IPS-NIHi7 (cell line): ENCODE measurements at regions not wholly inside any gene's neighbourhood (a gene's known extent, or its start where the extent isn't known, plus 50 kb on each side); places are given as distances from the start of the nearest gene placed in this dataset.

Experiments
- DNase-seq: peaks from one replicate; pipeline ENCODE4 v3.0.0; 2012; ENCODE audit warnings: mixed read lengths; ENCODE audit errors: extremely low spot score

DNA sequence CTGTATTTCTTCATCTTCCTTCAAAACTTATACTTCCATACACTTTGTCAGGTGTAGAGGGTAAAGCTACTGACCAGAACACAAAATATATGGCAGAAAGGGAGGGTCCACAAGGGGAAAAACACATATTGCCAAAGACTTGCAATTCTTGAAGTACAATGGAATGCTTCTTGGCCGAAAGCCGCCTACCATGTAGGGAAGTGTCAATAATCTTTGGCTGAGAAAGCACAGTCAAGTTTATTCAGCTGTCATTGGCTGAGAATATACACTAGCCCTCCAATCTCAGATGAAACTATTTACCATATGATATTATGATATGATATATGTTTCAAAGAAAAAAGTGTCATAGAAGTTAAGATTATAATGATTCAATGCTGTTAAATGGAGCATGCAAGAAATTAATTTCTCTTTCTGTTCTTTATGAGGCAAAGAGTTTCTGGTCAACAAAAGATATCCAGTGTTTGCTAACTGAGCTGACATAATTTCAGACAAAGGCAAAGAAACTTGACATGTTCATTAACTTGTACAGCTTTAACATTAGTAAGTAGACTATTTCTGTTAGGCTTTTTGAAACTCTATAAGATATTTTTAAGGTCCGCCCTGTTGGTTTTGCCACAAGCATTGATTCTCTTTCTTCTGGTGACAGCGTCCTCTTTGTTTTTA lies 89.0 kb upstream of the LPP start:
- DNase-seq: no peak

GRCh38 chr3:188066141-188066540 lies 87.8 kb upstream of the LPP start:
- no peak for DNase-seq

DNA sequence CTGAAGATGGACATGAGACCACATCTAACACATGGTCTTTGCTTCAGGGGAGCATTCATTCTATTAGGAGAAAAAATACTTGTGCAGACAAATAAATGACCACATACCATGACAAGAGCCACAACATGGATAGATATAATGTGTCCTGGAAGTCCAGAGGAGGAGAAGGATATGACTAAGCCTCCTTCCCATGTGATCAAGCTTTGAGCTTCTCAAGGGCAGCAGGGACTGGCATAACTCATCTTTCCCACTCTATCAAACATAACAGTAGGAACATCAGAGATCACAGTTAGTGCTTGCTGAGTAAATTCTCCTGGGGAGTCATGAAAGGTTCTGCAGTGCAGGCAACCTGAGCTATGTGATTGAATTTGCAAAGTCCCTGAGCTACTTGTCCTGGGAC lies 86.0 kb upstream of the LPP start:
- no peak for DNase-seq

GRCh38 chr3:188068342-188068741 lies 85.6 kb upstream of the LPP start:
- DNase-seq: no peak

DNA sequence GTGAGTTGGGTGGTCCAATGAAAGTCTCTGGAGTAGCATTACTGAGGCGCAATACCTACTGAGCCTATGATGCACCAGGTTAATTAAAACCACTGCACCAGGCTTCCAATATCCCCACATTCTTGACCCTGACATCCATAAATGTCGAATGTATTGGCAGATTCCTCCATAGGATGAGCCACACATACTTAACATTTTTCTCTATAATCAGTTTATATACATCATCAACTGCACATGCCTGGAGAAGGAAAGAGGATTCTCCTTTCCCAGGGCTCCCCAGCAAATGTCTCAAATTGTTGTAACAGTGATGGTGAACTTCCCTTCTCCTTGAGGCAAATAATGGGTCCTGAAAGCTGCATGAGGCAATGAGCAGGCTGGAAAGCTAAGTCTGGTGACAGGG lies 82.3 kb upstream of the LPP start:
- DNase-seq: no peak

DNA sequence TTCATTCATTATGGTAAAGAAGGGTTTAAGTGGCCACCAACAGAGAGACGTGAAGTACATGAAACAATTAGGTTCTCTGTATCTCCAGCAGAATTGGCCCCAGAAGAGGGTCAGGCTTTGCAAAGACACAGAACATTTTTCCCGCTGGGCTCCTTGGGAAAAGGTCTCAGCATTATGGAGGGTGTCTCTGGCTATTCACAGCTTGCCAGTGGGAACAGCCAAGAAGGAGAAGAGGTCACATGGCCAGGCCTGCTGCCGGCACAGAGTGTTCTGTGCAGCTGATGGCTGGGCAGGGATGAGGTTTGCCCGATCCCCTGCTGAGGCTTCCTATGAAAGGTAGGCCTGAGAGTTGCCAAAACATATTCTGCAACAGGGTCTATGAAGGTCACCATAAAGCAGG lies 77.8 kb upstream of the LPP start:
- no peak for DNase-seq

DNA sequence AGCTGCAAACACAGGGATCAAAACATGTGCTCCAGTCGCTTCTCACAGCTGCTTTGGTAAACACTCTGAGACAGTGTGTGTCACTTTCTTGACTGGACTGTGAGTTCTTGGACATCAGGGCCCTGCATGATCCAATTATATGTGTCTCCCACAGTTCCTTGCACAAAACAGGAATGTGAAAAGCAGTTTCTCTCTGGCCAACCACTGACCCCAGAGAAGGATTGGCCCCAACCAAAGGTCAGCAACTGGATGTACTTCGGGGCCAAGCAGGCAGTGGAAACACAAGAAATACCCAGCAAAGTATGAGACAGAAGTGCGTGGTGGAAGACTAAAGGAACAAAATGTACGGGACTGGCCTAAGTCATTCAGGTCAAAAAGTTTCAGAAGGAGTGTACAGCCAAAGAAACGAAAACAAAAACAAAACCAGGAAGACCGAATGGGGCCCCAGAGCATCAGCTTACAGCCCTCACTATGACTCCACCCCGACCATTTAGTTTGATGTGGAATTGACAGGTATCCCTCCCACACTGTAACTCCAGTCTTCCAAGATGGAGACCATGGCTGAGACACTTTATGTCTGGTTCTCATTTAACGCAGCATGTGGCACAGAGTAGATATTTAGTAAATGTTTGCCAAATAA lies 76.7 kb upstream of the LPP start:
- DNase-seq: no peak

- no peak for DNase-seq
These were observed 73.9 kb upstream of the LPP start for GRCh38 chr3:188080091-188080490.

DNA sequence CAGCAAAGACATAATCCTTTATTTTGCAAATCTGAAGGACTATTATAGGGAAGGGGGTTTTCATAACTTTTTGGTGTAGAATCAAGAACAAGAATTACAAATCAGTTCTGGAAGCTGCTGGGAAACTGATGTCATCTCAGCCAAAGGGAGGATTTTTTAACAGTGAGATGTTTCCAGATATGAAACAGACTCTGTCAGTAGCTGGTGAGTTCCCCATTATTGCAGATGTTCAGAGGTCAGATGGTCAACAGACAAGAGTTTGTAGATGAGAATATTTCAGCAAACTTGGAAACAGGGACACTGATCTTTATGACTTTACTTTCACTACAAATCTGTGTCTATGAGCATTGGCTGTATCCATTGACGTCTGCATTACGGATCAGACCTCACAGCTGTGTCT lies 71.9 kb upstream of the LPP start:
- DNase-seq: no peak

GRCh38 chr3:188082450-188082849 lies 71.5 kb upstream of the LPP start:
- no peak for DNase-seq

DNA sequence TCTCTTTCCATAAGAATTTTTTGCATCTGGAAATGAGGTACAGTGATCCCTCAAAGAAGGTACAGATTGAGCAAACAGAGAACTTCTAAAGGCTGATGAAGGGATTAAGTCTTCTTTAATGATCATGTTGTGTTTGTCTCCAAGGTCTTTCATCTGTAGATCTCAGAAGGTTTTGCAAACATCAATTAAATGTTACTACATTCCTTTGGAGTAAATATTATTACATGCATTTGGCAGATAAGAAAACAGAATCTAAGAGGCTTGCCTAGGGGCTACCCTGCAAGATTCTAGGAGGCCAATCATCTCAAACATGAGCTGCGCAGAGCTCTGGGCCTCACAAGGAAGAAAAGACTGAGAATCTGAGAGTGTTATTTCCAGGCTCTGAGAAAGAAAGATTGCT lies 70.9 kb upstream of the LPP start:
- DNase-seq: no peak

GRCh38 chr3:188084752-188085583 lies 69.0 kb upstream of the LPP start:
- peak; percentile 39 for DNase-seq

DNA sequence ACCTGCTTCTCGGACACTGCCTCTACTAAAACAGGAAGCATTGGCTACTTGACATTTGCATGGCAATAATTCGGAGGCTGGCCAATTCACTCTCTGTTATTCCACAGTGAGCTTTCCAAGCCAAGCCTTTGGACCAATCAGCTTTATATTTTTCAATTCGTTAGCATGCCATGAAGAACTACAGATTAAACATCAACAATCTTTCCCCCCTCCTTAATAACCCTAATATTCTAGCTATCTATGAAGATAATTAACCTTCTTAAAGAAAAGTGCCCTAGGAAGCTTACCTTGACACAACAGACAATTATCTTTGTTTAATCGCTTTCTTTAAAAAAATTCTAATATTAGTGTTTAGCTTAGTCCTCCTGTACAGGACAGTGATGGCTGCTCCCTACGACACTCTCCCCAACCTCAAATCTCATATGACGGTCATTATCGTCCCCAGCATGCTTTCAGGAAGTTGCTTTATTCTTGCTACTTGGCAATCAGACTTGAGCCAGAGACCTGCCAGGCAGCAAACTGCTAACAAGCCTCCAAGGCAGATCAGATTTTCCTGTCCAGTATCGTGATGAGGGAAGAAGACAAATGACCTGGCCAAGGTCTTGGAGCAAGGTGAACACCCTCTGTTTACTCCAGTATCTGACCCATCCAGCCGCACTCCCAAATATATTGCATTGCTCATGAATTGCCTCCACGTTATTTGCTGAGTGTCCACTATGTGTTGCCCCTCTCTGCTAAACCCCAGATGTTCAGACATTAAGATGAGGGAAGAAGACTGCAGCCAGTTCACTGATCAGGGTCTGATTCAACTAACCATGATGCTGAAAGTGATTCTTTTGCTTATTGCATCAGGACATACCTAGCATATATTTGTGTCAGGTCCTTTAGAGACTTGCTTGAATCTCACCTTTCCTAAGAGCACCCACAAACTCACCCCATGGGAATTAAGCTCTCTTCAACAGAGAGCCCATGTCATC lies 68.1 kb upstream of the LPP start:
- DNase-seq: no peak

- no peak for DNase-seq
These were observed 64.8 kb upstream of the LPP start for GRCh38 chr3:188088948-188089685.

DNA sequence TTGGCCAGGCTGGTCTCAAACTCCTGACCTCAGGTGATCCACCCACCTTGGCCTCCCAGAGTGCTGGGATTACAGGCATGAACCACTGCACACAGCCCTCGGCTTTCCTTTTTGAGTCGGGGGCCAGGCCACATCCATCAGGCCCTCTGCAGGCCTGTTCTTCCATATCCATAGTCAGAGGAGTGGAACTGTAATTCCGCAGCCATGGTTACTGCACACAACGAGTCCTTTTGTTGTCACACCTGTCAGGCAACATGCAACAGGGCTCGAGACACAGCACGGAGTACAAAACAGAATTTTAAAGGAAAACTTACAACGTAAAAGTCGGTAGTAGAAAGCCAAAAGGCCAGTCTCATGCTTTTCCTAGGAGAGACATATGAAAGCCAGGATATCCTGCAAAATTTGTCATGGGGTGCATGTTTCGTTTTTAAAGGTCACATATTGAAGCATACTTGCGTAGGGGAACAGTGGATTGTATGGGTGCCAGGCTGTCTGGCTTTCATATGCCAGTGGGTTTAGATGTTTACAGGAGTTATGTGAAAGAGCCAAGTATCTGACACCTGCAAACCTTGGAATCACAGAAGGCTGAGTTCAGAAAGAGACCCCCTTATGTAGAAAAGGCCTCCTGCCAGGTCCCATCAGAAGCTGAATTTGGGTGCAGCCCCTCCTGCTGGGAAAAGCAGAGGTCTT lies 63.2 kb upstream of the LPP start:
- no peak for DNase-seq

GRCh38 chr3:188091746-188092145 lies 62.2 kb upstream of the LPP start:
- DNase-seq: no peak

GRCh38 chr3:188092648-188093047 lies 61.3 kb upstream of the LPP start:
- DNase-seq: no peak

DNA sequence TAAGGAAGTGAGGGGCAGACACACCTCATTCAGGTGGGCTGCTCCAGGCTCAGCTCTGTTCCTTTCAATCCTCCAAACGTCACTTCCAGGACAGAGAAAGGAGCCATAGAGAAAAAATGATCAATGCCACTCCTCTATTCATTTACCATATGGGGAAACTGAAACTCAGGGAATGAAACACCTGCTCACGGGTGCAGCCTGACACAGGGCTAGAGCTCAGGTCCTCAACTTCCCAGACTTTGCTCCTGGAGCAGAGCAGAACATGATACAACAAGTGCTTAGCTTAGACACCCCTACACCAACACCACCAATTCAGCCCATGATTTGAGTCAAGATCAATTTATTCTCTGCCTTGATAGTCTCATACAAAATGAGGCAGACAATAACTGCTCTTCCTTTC lies 58.5 kb upstream of the LPP start:
- no peak for DNase-seq

GRCh38 chr3:188097791-188098190 lies 56.2 kb upstream of the LPP start:
- DNase-seq: no peak

DNA sequence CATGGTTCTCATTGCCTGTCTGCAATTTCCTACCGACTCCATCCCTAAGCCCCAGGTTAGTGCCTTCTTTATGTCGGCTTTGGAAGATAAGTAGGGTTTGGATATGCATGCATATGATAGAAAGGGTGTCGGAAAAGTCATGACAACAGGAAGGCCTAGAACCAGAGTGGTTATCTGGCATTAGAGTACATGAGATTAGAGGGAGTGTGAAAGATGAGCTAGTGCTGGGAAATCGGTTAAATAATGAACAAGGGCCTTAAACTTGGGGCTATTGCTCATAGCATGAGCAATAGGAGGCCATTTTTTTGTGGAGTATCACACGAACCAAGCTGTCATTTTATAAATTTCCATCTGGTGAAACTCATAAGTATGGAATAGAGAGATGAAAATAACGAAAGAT lies 54.0 kb upstream of the LPP start:
- no peak for DNase-seq
